IMR-90 (cell line): ENCODE measurements at regions not wholly inside any gene's neighbourhood (a gene's known extent, or its start where the extent isn't known, plus 50 kb on each side); places are given as distances from the start of the nearest gene placed in this dataset.

Experiments used
- ATAC-seq: fragments of 200-7000 bp; cut with Tn5 transposase; 2 replicates; pipeline ENCODE4 v1.9.1; 2020; ENCODE audit warnings: low read depth, mild to moderate bottlenecking, moderate library complexity
- BruUV-seq: library from RNA; stranded (reverse); fragments of 400-500 nt; replicated peaks from 2 replicates; lab custom pipeline; 2021; lab: Mats Ljungman, UMichigan
- CTCF ChIA-PET: fragments of 300-600 bp; formaldehyde crosslinking; extraction: SDS; loops from one replicate; lab custom pipeline; 2021; ENCODE audit warnings: antibody characterized with exemption; lab: Yijun Ruan, JAX
- POLR2A ChIA-PET: fragments of 300-600 bp; sonication (Branson Sonifier 250); formaldehyde crosslinking; loops from one replicate; lab custom pipeline; 2022; ENCODE audit warnings: antibody characterized with exemption; ENCODE audit not compliant: unreplicated experiment; lab: Charles Lee
- DNase-seq: peaks from one replicate; pipeline ENCODE4 v3.0.0; 2013
- H2AFZ ChIP-seq: replicated peaks from 2 replicates; pipeline ENCODE3; 2013; ENCODE audit warnings: low read length, mild to moderate bottlenecking; ENCODE audit not compliant: poor library complexity
- H2AK5ac ChIP-seq: 2 replicates; pipeline ENCODE4 v1.6.1; 2013; ENCODE audit warnings: low read depth, low read length, inconsistent platforms
- H2AK9ac ChIP-seq: replicated peaks from 2 replicates; pipeline ENCODE3; 2013; ENCODE audit warnings: mild to moderate bottlenecking, low read depth, low read length, moderate library complexity; ENCODE audit not compliant: poor library complexity
- H2BK120ac ChIP-seq: 2 replicates; pipeline ENCODE4 v1.6.1; 2013; ENCODE audit warnings: low read depth, low read length, inconsistent platforms
- H2BK15ac ChIP-seq: 3 replicates; pipeline ENCODE4 v1.6.1; 2013; ENCODE audit warnings: low read depth, low read length, inconsistent platforms
- H2BK20ac ChIP-seq: 2 replicates; pipeline ENCODE4 v1.6.1; 2013; ENCODE audit warnings: low read depth, mild to moderate bottlenecking, inconsistent platforms, low read length, moderate library complexity
- H2BK5ac ChIP-seq: 2 replicates; pipeline ENCODE4 v1.6.1; 2013; ENCODE audit warnings: mild to moderate bottlenecking, low read depth, low read length, inconsistent platforms; ENCODE audit not compliant: poor library complexity, severe bottlenecking
- H3K14ac ChIP-seq: replicated peaks from 2 replicates; pipeline ENCODE4 v1.6.1; 2013; ENCODE audit warnings: low read depth, low read length, inconsistent platforms
- H3K18ac ChIP-seq: 2 replicates; pipeline ENCODE4 v1.6.1; 2013; ENCODE audit warnings: low read depth, low read length, control low read depth
- H3K23ac ChIP-seq: 2 replicates; pipeline ENCODE4 v1.6.1; 2013; ENCODE audit warnings: low read depth, low read length, inconsistent platforms
- H3K27ac ChIP-seq: 2 replicates; pipeline ENCODE4 v1.5.1; 2013; ENCODE audit warnings: mild to moderate bottlenecking, control low read depth, low read length; ENCODE audit not compliant: insufficient read depth
- H3K27me3 ChIP-seq: 2 replicates; pipeline ENCODE4 v1.6.1; 2013; ENCODE audit warnings: low read length; ENCODE audit not compliant: control insufficient read depth, insufficient read depth
- H3K36me3 ChIP-seq: 2 replicates; pipeline ENCODE4 v1.6.1; 2013; ENCODE audit warnings: low read length, mixed read lengths; ENCODE audit not compliant: control insufficient read depth, insufficient read depth
- H3K4ac ChIP-seq: 2 replicates; pipeline ENCODE4 v1.6.1; 2013; ENCODE audit warnings: low read depth, low read length, inconsistent platforms
- H3K4me1 ChIP-seq: 2 replicates; pipeline ENCODE4 v1.6.1; 2013; ENCODE audit warnings: low read length, mixed read lengths; ENCODE audit not compliant: control insufficient read depth, insufficient read depth
- H3K4me2 ChIP-seq: 2 replicates; pipeline ENCODE4 v1.6.1; 2013; ENCODE audit warnings: low read depth, mild to moderate bottlenecking, control low read depth, low read length, moderate library complexity
- H3K4me3 ChIP-seq: 2 replicates; pipeline ENCODE4 v1.5.1; 2013; ENCODE audit warnings: low read depth, mild to moderate bottlenecking, control low read depth, low read length, moderate library complexity; ENCODE audit not compliant: insufficient read depth
- H3K56ac ChIP-seq: 2 replicates; pipeline ENCODE4 v1.6.1; 2013; ENCODE audit warnings: low read length, inconsistent platforms; ENCODE audit not compliant: insufficient read depth; ENCODE audit errors: extremely low read depth
- H3K79me1 ChIP-seq, 2 experiments: 2 replicates each; pipeline ENCODE4 v1.6.1; 2013; ENCODE audit warnings: low read length in 2 of 2, inconsistent platforms in 1 of 2, low read depth in 1 of 2
- H3K9ac ChIP-seq: 2 replicates; pipeline ENCODE4 v1.6.1; 2013; ENCODE audit warnings: low read depth, low read length, control low read depth
- H3K9me1 ChIP-seq: 2 replicates; pipeline ENCODE4 v1.6.1; 2013; ENCODE audit warnings: low read length, inconsistent platforms; ENCODE audit not compliant: insufficient read depth
- H3K9me3 ChIP-seq: 2 replicates; pipeline ENCODE4 v1.6.1; 2013; ENCODE audit warnings: low read length; ENCODE audit not compliant: control insufficient read depth, insufficient read depth
- H4K20me1 ChIP-seq: 2 replicates; pipeline ENCODE4 v1.6.1; 2013; ENCODE audit warnings: low read length, inconsistent platforms; ENCODE audit not compliant: insufficient read depth
- H4K5ac ChIP-seq: 2 replicates; pipeline ENCODE4 v1.6.1; 2013; ENCODE audit warnings: mild to moderate bottlenecking, low read depth, low read length, control low read depth
- H4K8ac ChIP-seq, 2 experiments: 2 replicates each; pipeline ENCODE4 v1.6.1; 2013; ENCODE audit warnings: low read depth in 2 of 2, low read length in 2 of 2, control low read depth in 1 of 2, inconsistent platforms in 1 of 2
- H4K91ac ChIP-seq: 2 replicates; pipeline ENCODE4 v1.6.1; 2013; ENCODE audit warnings: low read depth, low read length, inconsistent platforms; ENCODE audit not compliant: insufficient read depth
- CEBPB ChIP-seq: IDR thresholded peaks from 2 replicates; pipeline ENCODE4 v1.6.1; 2012; ENCODE audit warnings: low read depth, low read length, improper control_type of control experiment
- ELK1 ChIP-seq: fragments of 150-350 bp; IDR thresholded peaks from 2 replicates; pipeline ENCODE4 v1.6.1; 2016; ENCODE audit warnings: low read depth, mild to moderate bottlenecking, low read length, moderate library complexity, borderline replicate concordance
- FOS ChIP-seq: fragments of 150-350 bp; IDR thresholded peaks from 2 replicates; pipeline ENCODE4 v1.6.1; 2016; ENCODE audit warnings: low read depth, low read length
- MAZ ChIP-seq: IDR thresholded peaks from 2 replicates; pipeline ENCODE4 v1.6.1; 2012; ENCODE audit warnings: low read depth, mild to moderate bottlenecking, low read length, improper control_type of control experiment, moderate library complexity, borderline replicate concordance
- SMC3 ChIP-seq: fragments of 150-350 bp; IDR thresholded peaks from 2 replicates; pipeline ENCODE4 v1.6.1; 2016; ENCODE audit warnings: low read depth, mild to moderate bottlenecking, antibody characterized with exemption, low read length, moderate library complexity
- WGBS, 2 experiments: methylation state at CpG; one replicate each; pipeline versions ENCODE4 v1.1.5 to v1.1.7; 2013; ENCODE audit warnings: missing lambda C conversion rate in 2 of 2; ENCODE audit not compliant: insufficient read length in 1 of 2; ENCODE audit errors: extremely low coverage in 2 of 2; 5-methylcytosine and 5-hydroxymethylcytosine counted together
- dilution Hi-C: fragments of 300-500 bp; cut with HindIII; formaldehyde crosslinking; loops from one replicate; pipeline ENCODE4 v1.14.3; 2018; ENCODE audit warnings: low sequenced_read_pairs; ENCODE audit not compliant: unreplicated experiment
- in situ Hi-C: fragments of 300-500 bp; cut with MboI; formaldehyde crosslinking; loops from 3 replicates; pipeline ENCODE4 v1.14.3; 2019; ENCODE audit warnings: low sequenced_read_pairs, inconsistent platforms, mixed read lengths
- intact Hi-C: fragments of 100-400 bp; cut with micrococcal nuclease; formaldehyde crosslinking; loops from 2 replicates; pipeline ENCODE4 v1.10.0; 2022

GRCh38 chr9:19694601-19695000 lies 94.2 kb downstream of the SLC24A2 start:
- no peak overlapping the region for H3K4me3 ChIP-seq
- H4K20me1 ChIP-seq = no peaks in the 10 kb centered on the region
- H3K4me2 ChIP-seq = no peak overlapping the region
- H3K9me3 ChIP-seq = no peaks in the 10 kb centered on the region
- no peak overlapping the region for H2BK20ac ChIP-seq
- no peaks in the 10 kb centered on the region for H3K36me3 ChIP-seq
- H4K8ac ChIP-seq = no peak overlapping the region
- no peaks in the 10 kb centered on the region for H3K9me1 ChIP-seq
- no peaks in the 10 kb centered on the region for H3K4me1 ChIP-seq
- no peak overlapping the region for H3K56ac ChIP-seq
- no peak overlapping the region for H3K18ac ChIP-seq
- no CpG with 5 or more reads among the region's 3 CpGs for WGBS, 2 experiments
- no peak overlapping the region for H4K5ac ChIP-seq
- no peak overlapping the region for H2AK5ac ChIP-seq
- no peak for DNase-seq
- no peak for ATAC-seq
- H3K27me3 ChIP-seq = no peaks in the 10 kb centered on the region
- dilution Hi-C loops = no loop called here
- no peak for TF ChIP-seq MAZ
- TF ChIP-seq FOS = no peak
- no peak for TF ChIP-seq CEBPB
- no peak for TF ChIP-seq SMC3
- no peak for TF ChIP-seq ELK1
- H3K4ac ChIP-seq = no peak overlapping the region
- CTCF ChIA-PET = no interaction called here
- no peak overlapping the region for H3K23ac ChIP-seq
- H2BK5ac ChIP-seq = no peak overlapping the region
- H2BK120ac ChIP-seq = no peak overlapping the region
- H3K14ac ChIP-seq = no peak overlapping the region
- no TSS peak for BruUV-seq
- H4K91ac ChIP-seq = no peak overlapping the region
- H3K9ac ChIP-seq = no peak overlapping the region
- in situ Hi-C loops = no loop called here
- H2AK9ac ChIP-seq = no peak overlapping the region
- H2AFZ ChIP-seq = no peak overlapping the region
- POLR2A ChIA-PET = no interaction called here
- no peak overlapping the region for H3K27ac ChIP-seq
- no peaks in the 10 kb centered on the region for H3K79me1 ChIP-seq
- H2BK15ac ChIP-seq = no peak overlapping the region
- intact Hi-C loops = no loop called here
